Stimulated activated CD4-positive, alpha-beta T cell treated with anti-CD3 and anti-CD28 coated beads, Interleukin-12 subunit alpha, Interleukin-12 subunit beta, amount 100 ng/mL, for 48 hours (primary cell): ENCODE measurements at regions not wholly inside any gene's neighbourhood (a gene's known extent, or its start where the extent isn't known, plus 50 kb on each side); places are given as distances from the start of the nearest gene placed in this dataset.
A peak's percentile ranks its signal among the peaks of the same experiment; 100 is the strongest.
"Not testable (repeated sequence)": the region's sequence is repeated elsewhere in the genome, so short reads cannot be mapped to it uniquely, and the experiment has no call there.

ENCODE experiments used
- DNase-seq, 3 donors: peaks; one replicate each; pipeline ENCODE4 v3.0.0-alpha.2; 2020; ENCODE audit warnings: low read depth in 2 of 3, low spot score in 1 of 3

GRCh38 chr10:21034770-21035169 is 137.7 kb upstream of the NEBL start:
- not testable (repeated sequence) for DNase-seq

- DNase-seq = no peak
Observed at GRCh38 chr10:21034241-21034640, 137.1 kb upstream of the NEBL start.

GRCh38 chr10:21032587-21033319 is 135.6 kb upstream of the NEBL start:
- no peak for DNase-seq

GRCh38 chr10:21031232-21031795 is 134.2 kb upstream of the NEBL start:
- no peak for DNase-seq

GRCh38 chr10:21030091-21030490 is 133.0 kb upstream of the NEBL start:
- DNase-seq = no peak

- DNase-seq = no peak
Observed at GRCh38 chr10:21022821-21023220, 125.7 kb upstream of the NEBL start.

- no peak for DNase-seq
Observed at GRCh38 chr10:21021843-21022594, 124.9 kb upstream of the NEBL start.

GRCh38 chr10:21021231-21021630 is 124.1 kb upstream of the NEBL start:
- DNase-seq = no peak

GRCh38 chr10:21020545-21020944 is 123.4 kb upstream of the NEBL start:
- peak; percentile 16 to 34 (median 18) for DNase-seq

- DNase-seq = no peak
Observed at GRCh38 chr10:21019436-21019835, 122.3 kb upstream of the NEBL start.

GRCh38 chr10:21015851-21016250 is 118.7 kb upstream of the NEBL start:
- DNase-seq = no peak

GRCh38 chr10:21014141-21014540 is 117.0 kb upstream of the NEBL start:
- no peak for DNase-seq

GRCh38 chr10:21011433-21012018 is 114.4 kb upstream of the NEBL start:
- no peak for DNase-seq

GRCh38 chr10:21010615-21011014 is 113.5 kb upstream of the NEBL start:
- DNase-seq = no peak

- no peak for DNase-seq
Observed at GRCh38 chr10:21003240-21003822, 106.2 kb upstream of the NEBL start.

- DNase-seq = no peak
Observed at GRCh38 chr10:21002091-21002878, 105.2 kb upstream of the NEBL start.

- DNase-seq = no peak
Observed at GRCh38 chr10:20999699-21000098, 102.6 kb upstream of the NEBL start.

- no peak for DNase-seq
Observed at GRCh38 chr10:20998036-20998435, 100.9 kb upstream of the NEBL start.

- DNase-seq = no peak
Observed at GRCh38 chr10:20995123-20995987, 98.2 kb upstream of the NEBL start.
